Keratinocyte (primary cell): ENCODE measurements at regions not wholly inside any gene's neighbourhood (a gene's known extent, or its start where the extent isn't known, plus 50 kb on each side); places are given as distances from the start of the nearest gene placed in this dataset.

ENCODE experiments used
- DNase-seq: peaks from one replicate; pipeline ENCODE4 v3.0.0-alpha.2; 2011; ENCODE audit warnings: low read depth, missing footprints, low spot score
- FAIRE-seq: peaks from 2 replicates; lab custom pipeline; 2011; peaks lifted over from hg19 to GRCh38; lab: Jason Lieb, UNC
- H2AFZ ChIP-seq: 2 replicates; pipeline ENCODE4 v1.6.0; 2012; ENCODE audit warnings: low read length, control low read depth, inconsistent platforms; ENCODE audit not compliant: control insufficient read depth
- H3K27ac ChIP-seq: 2 replicates; pipeline ENCODE4 v1.5.1; 2011; ENCODE audit warnings: low read length; ENCODE audit not compliant: control insufficient read depth, insufficient read depth
- H3K27me3 ChIP-seq: 3 replicates; pipeline ENCODE4 v1.6.0; 2011; ENCODE audit warnings: low read length; ENCODE audit not compliant: control insufficient read depth, insufficient read depth; ENCODE audit errors: extremely low read depth
- H3K36me3 ChIP-seq, 2 experiments: 2 replicates in 1 of 2; 3 replicates in 1 of 2; pipeline ENCODE4 v1.5.1; 2011; ENCODE audit warnings: low read length in 2 of 2, mild to moderate bottlenecking in 1 of 2; ENCODE audit not compliant: control insufficient read depth in 2 of 2, insufficient read depth in 2 of 2; ENCODE audit errors: extremely low read depth in 1 of 2
- H3K4me1 ChIP-seq: 3 replicates; pipeline ENCODE4 v1.5.1; 2011; ENCODE audit warnings: low read length; ENCODE audit not compliant: control insufficient read depth, insufficient read depth; ENCODE audit errors: extremely low read depth
- H3K4me2 ChIP-seq: 3 replicates; pipeline ENCODE4 v1.6.0; 2011; ENCODE audit warnings: low read depth, low read length; ENCODE audit not compliant: control insufficient read depth, insufficient read depth; ENCODE audit errors: extremely low read depth
- H3K4me3 ChIP-seq, 3 experiments: fragments of 200-600 bp in 1 of 3; sonication (generic) in 1 of 3; 2 replicates in 2 of 3; 3 replicates in 1 of 3; pipeline ENCODE4 v1.5.1; 2011 to 2016; ENCODE audit warnings: low read length in 3 of 3, mild to moderate bottlenecking in 3 of 3, control low read depth in 2 of 3, inconsistent platforms in 1 of 3, low read depth in 1 of 3, mixed read lengths in 1 of 3, mixed run types in 1 of 3, moderate library complexity in 1 of 3; ENCODE audit not compliant: control insufficient read depth in 2 of 3, insufficient read depth in 2 of 3; ENCODE audit errors: extremely low read depth in 1 of 3
- H3K79me2 ChIP-seq: 2 replicates; pipeline ENCODE4 v1.6.0; 2012; ENCODE audit warnings: low read length; ENCODE audit not compliant: control insufficient read depth, insufficient read depth
- H3K9ac ChIP-seq: 3 replicates; pipeline ENCODE4 v1.6.0; 2011; ENCODE audit warnings: low read length; ENCODE audit not compliant: control insufficient read depth, insufficient read depth; ENCODE audit errors: extremely low read depth
- H3K9me1 ChIP-seq: 3 replicates; pipeline ENCODE4 v1.6.0; 2011; ENCODE audit warnings: low read length; ENCODE audit not compliant: control insufficient read depth, insufficient read depth; ENCODE audit errors: extremely low read depth
- H3K9me3 ChIP-seq: 2 replicates; pipeline ENCODE4 v1.5.1; 2012; ENCODE audit warnings: low read depth, low read length; ENCODE audit not compliant: control insufficient read depth
- H4K20me1 ChIP-seq: 3 replicates; pipeline ENCODE4 v1.6.0; 2011; ENCODE audit warnings: low read length; ENCODE audit not compliant: control insufficient read depth, insufficient read depth; ENCODE audit errors: extremely low read depth
- EZH2 ChIP-seq: IDR thresholded peaks from one replicate; pipeline ENCODE4 v1.6.1; 2012; ENCODE audit warnings: inconsistent platforms, mild to moderate bottlenecking, low read length, moderate library complexity
- dilution Hi-C: fragments of 300-500 bp; cut with MboI; formaldehyde crosslinking; loops from one replicate; pipeline ENCODE4 v1.7.0; 2020; ENCODE audit warnings: low sequenced_read_pairs; ENCODE audit not compliant: extremely low pct_ligation_motif_present
- TF ChIP-seq, protein P1 (sequence below), 3 experiments: IDR thresholded peaks in 1 of 3; conservative IDR thresholded peaks in 1 of 3; optimal IDR thresholded peaks in 1 of 3; 2 replicates in 2 of 3; 3 replicates in 1 of 3; pipeline versions ENCODE3 to v1.5.1; 2011; ENCODE audit warnings: low read length in 3 of 3, mild to moderate bottlenecking in 3 of 3, moderate library complexity in 2 of 3, control low read depth in 1 of 3, inconsistent platforms in 1 of 3; ENCODE audit not compliant: insufficient read depth in 2 of 3; ENCODE audit errors: extremely low read depth in 1 of 3

DNA sequence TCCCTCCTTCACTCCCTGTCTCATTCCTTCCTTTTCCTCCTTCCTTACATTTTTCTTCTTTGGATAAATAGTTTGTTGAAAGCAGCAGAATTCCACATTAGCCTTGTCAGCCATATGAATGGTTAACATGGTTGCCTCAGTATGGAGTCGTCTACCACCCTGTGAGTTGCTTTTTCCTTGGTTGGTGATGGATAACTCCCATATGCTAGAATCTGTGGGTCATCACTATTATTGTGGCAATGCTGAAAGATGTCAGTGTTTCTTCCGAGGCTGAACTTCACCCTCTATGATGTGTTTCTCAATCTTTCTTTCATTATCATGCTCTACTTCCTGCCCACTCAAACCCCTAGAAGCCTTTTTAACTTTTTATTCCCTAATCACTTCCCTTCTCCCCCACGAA is 481.8 kb upstream of the KCNMB2 start:
- Histone ChIP-seq H3K79me2 (no peaks in the 10 kb centered on the region), H3K9ac (no peak overlapping the region), H3K9me1 (no peaks in the 10 kb centered on the region), H3K4me1 (no peaks in the 10 kb centered on the region), H3K27me3 (no peaks in the 10 kb centered on the region), H3K4me2 (no peak overlapping the region), H3K27ac (no peak overlapping the region), H4K20me1 (no peaks in the 10 kb centered on the region), H3K9me3 (no peaks in the 10 kb centered on the region), H3K4me3 (no peak overlapping the region), H3K36me3 (no peaks in the 10 kb centered on the region), H2AFZ (no peak overlapping the region)
- dilution Hi-C loops = no loop called here
- no peak for FAIRE-seq
- DNase-seq = no peak
- TF ChIP-seq, protein P1, sequence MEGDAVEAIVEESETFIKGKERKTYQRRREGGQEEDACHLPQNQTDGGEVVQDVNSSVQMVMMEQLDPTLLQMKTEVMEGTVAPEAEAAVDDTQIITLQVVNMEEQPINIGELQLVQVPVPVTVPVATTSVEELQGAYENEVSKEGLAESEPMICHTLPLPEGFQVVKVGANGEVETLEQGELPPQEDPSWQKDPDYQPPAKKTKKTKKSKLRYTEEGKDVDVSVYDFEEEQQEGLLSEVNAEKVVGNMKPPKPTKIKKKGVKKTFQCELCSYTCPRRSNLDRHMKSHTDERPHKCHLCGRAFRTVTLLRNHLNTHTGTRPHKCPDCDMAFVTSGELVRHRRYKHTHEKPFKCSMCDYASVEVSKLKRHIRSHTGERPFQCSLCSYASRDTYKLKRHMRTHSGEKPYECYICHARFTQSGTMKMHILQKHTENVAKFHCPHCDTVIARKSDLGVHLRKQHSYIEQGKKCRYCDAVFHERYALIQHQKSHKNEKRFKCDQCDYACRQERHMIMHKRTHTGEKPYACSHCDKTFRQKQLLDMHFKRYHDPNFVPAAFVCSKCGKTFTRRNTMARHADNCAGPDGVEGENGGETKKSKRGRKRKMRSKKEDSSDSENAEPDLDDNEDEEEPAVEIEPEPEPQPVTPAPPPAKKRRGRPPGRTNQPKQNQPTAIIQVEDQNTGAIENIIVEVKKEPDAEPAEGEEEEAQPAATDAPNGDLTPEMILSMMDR (optimal IDR thresholded peaks at IDR 0.05 in 1 of 3, IDR thresholded peaks at IDR 0.05 in 1 of 3, conservative IDR thresholded peaks at IDR 0.05 in 1 of 3; ENCODE audit: extremely low read depth in 1 of 3, insufficient read depth in 2 of 3, low read length in 3 of 3) = no peak

DNA sequence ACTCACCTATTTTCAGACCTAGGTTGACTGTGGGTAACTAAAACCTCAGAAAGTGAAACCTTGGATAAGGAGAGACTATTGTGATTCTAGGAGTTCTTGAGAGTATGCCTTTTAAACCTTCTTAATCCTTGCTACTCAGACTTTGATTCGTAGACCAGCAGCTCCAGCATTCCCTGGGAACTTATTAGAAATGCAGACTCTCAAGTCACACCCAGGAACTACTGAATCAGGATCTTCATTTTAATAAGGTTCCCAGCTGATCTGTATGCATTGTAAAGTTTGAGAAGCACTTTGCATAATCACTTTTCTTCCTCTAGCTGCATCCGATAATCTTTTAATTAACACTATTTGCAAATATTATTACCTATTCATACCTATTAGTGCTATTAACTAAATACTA is 480.3 kb upstream of the KCNMB2 start:
- no peaks in the 10 kb centered on the region for H3K4me1 ChIP-seq
- TF ChIP-seq EZH2 = no peak
- TF ChIP-seq, protein P1 (optimal IDR thresholded peaks at IDR 0.05 in 1 of 3, IDR thresholded peaks at IDR 0.05 in 1 of 3, conservative IDR thresholded peaks at IDR 0.05 in 1 of 3; ENCODE audit: extremely low read depth in 1 of 3, insufficient read depth in 2 of 3, low read length in 3 of 3) = no peak
- H4K20me1 ChIP-seq = no peaks in the 10 kb centered on the region
- H3K79me2 ChIP-seq = no peaks in the 10 kb centered on the region
- DNase-seq = no peak
- no peak overlapping the region for H2AFZ ChIP-seq
- no peak overlapping the region for H3K9ac ChIP-seq
- dilution Hi-C loops = no loop called here
- H3K4me3 ChIP-seq = no peak overlapping the region
- no peaks in the 10 kb centered on the region for H3K9me1 ChIP-seq
- H3K27ac ChIP-seq = no peak overlapping the region
- H3K27me3 ChIP-seq = no peaks in the 10 kb centered on the region
- FAIRE-seq = no peak
- no peaks in the 10 kb centered on the region for H3K9me3 ChIP-seq
- H3K4me2 ChIP-seq = no peak overlapping the region
- H3K36me3 ChIP-seq = no peaks in the 10 kb centered on the region
